NB4 (cell line): ENCODE measurements at regions not wholly inside any gene's neighbourhood (a gene's known extent, or its start where the extent isn't known, plus 50 kb on each side); places are given as distances from the start of the nearest gene placed in this dataset.

ENCODE experiments used
- MAX ChIP-seq: IDR thresholded peaks from 2 replicates; pipeline ENCODE4 v1.6.1; 2011; ENCODE audit warnings: low read depth, low read length
- MYC ChIP-seq: IDR thresholded peaks from 2 replicates; pipeline ENCODE4 v1.6.1; 2011; ENCODE audit warnings: low read depth, low read length
- POLR2A ChIP-seq: IDR thresholded peaks from 2 replicates; pipeline ENCODE4 v1.6.1; 2011; ENCODE audit warnings: mild to moderate bottlenecking; ENCODE audit not compliant: insufficient read length; ENCODE audit errors: extremely low read depth
- TF ChIP-seq, protein P1 (sequence below): IDR thresholded peaks from one replicate; pipeline ENCODE4 v1.5.1; 2012; ENCODE audit warnings: low read depth, low read length

DNA sequence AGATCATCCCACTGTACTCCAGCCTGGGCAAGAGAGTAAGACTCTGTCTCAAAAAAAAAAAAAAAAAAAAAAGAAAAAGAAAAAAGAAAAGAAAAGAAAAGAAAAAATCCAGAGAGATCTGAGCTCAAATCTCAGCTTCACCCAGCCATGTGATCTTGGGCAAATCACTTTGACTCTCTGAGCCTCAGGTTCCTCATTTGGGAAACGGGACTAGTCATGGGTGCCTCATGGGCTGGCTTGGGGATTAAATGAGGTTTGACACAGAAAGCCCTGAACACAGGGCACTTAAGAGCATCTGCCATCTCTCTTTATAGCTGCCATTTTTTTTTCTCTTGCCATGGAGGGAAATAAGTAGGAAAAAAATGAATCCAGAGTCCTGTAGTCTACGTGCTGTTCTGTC is 86.2 kb upstream of the MYL2 start:
- TF ChIP-seq POLR2A (no peak), MAX (peak; percentile 38; the same call in 1 of the 2 replicates), MYC (no peak)
- TF ChIP-seq, protein P1, sequence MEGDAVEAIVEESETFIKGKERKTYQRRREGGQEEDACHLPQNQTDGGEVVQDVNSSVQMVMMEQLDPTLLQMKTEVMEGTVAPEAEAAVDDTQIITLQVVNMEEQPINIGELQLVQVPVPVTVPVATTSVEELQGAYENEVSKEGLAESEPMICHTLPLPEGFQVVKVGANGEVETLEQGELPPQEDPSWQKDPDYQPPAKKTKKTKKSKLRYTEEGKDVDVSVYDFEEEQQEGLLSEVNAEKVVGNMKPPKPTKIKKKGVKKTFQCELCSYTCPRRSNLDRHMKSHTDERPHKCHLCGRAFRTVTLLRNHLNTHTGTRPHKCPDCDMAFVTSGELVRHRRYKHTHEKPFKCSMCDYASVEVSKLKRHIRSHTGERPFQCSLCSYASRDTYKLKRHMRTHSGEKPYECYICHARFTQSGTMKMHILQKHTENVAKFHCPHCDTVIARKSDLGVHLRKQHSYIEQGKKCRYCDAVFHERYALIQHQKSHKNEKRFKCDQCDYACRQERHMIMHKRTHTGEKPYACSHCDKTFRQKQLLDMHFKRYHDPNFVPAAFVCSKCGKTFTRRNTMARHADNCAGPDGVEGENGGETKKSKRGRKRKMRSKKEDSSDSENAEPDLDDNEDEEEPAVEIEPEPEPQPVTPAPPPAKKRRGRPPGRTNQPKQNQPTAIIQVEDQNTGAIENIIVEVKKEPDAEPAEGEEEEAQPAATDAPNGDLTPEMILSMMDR: no peak
